Neural cell (in vitro differentiated cells): ENCODE measurements at regions not wholly inside any gene's neighbourhood (a gene's known extent, or its start where the extent isn't known, plus 50 kb on each side); places are given as distances from the start of the nearest gene placed in this dataset.

Experiments
- H2AFZ ChIP-seq: fragments of 200-600, 300-800 bp; sonication (generic), shearing (Covaris generic); 2 replicates; pipeline ENCODE4 v1.6.0; 2014; ENCODE audit warnings: low read depth, mild to moderate bottlenecking, antibody characterized with exemption, low read length, moderate library complexity
- H3F3A ChIP-seq: fragments of 200-600 bp; shearing (Covaris generic); 2 replicates; pipeline ENCODE4 v1.6.1; 2016; ENCODE audit warnings: mild to moderate bottlenecking, moderate library complexity, mixed read lengths, antibody characterized with exemption, low read length; ENCODE audit not compliant: insufficient read depth, poor library complexity, severe bottlenecking
- H3K27ac ChIP-seq: fragments of 200-600, 300-800 bp; sonication (generic), shearing (Covaris generic); 2 replicates; pipeline ENCODE4 v1.5.1; 2014; ENCODE audit warnings: mild to moderate bottlenecking, low read length, moderate library complexity
- H3K27me3 ChIP-seq: fragments of 300-800, 200-600 bp; sonication (generic), shearing (Covaris generic); 2 replicates; pipeline ENCODE4 v1.6.0; 2014; ENCODE audit warnings: mild to moderate bottlenecking, low read depth, low read length, moderate library complexity; ENCODE audit not compliant: insufficient read depth
- H3K36me3 ChIP-seq: fragments of 300-800, 200-600 bp; sonication (generic), shearing (Covaris generic); 2 replicates; pipeline ENCODE4 v1.5.1; 2014; ENCODE audit warnings: mild to moderate bottlenecking, antibody characterized with exemption, low read length, moderate library complexity; ENCODE audit not compliant: insufficient read depth
- H3K4me2 ChIP-seq: fragments of 300-800, 200-600 bp; sonication (generic), shearing (Covaris generic); 2 replicates; pipeline ENCODE4 v1.6.0; 2014; ENCODE audit warnings: mild to moderate bottlenecking, low read length
- H3K4me3 ChIP-seq: fragments of 300-800, 200-600 bp; sonication (generic), shearing (Covaris generic); 2 replicates; pipeline ENCODE4 v1.5.1; 2014; ENCODE audit warnings: mild to moderate bottlenecking, low read length, moderate library complexity
- H3K79me2 ChIP-seq: fragments of 200-600 bp; shearing (Covaris generic); replicated peaks from 2 replicates; pipeline ENCODE4 v1.6.0; 2014; ENCODE audit warnings: mild to moderate bottlenecking, low read length, moderate library complexity; ENCODE audit not compliant: insufficient read depth
- H3K9ac ChIP-seq: fragments of 300-800, 200-600 bp; sonication (generic), shearing (Covaris generic); 2 replicates; pipeline ENCODE4 v1.6.1; 2016; ENCODE audit warnings: mild to moderate bottlenecking, low read length, mixed read lengths
- H3K9me2 ChIP-seq: fragments of 200-600 bp; shearing (Covaris generic); 2 replicates; pipeline ENCODE4 v1.6.1; 2016; ENCODE audit warnings: mild to moderate bottlenecking, low read length, mixed read lengths; ENCODE audit not compliant: insufficient read depth
- H3K9me3 ChIP-seq: fragments of 200-600, 300-800 bp; sonication (generic), shearing (Covaris generic); 2 replicates; pipeline ENCODE4 v1.6.1; 2016; ENCODE audit warnings: mild to moderate bottlenecking, mixed run types, low read length, moderate library complexity, mixed read lengths
- H4K20me1 ChIP-seq: fragments of 200-600 bp; shearing (Covaris generic); 2 replicates; pipeline ENCODE4 v1.6.1; 2016; ENCODE audit warnings: mild to moderate bottlenecking, mixed run types; ENCODE audit not compliant: insufficient read depth
- EP300 ChIP-seq: fragments of 450-650 bp; conservative IDR thresholded peaks from 2 replicates; pipeline ENCODE4 v1.6.1; 2014; ENCODE audit warnings: antibody characterized with exemption, mild to moderate bottlenecking, moderate library complexity; ENCODE audit not compliant: poor library complexity, severe bottlenecking
- EZH2 ChIP-seq: fragments of 200-600, 300-800 bp; shearing (Covaris generic), sonication (generic); IDR thresholded peaks from 2 replicates; pipeline ENCODE4 v1.6.1; 2014; ENCODE audit warnings: antibody characterized with exemption, low read length, borderline replicate concordance, mild to moderate bottlenecking; ENCODE audit not compliant: insufficient read depth, poor library complexity, severe bottlenecking
- MXI1 ChIP-seq: fragments of 450-650 bp; conservative IDR thresholded peaks from 2 replicates; pipeline ENCODE4 v1.6.1; 2014; ENCODE audit warnings: antibody characterized with exemption, mild to moderate bottlenecking; ENCODE audit not compliant: poor library complexity, severe bottlenecking
- POLR2AphosphoS5 ChIP-seq: IDR thresholded peaks from 2 replicates; pipeline ENCODE4 v1.6.1; 2012
- RAD21 ChIP-seq: fragments of 450-650 bp; conservative IDR thresholded peaks from 2 replicates; pipeline ENCODE4 v1.6.1; 2014; ENCODE audit warnings: antibody characterized with exemption, mild to moderate bottlenecking, moderate library complexity
- SMC3 ChIP-seq: fragments of 450-650 bp; conservative IDR thresholded peaks from 2 replicates; pipeline ENCODE4 v1.6.1; 2014; ENCODE audit warnings: antibody characterized with exemption, mild to moderate bottlenecking, moderate library complexity; ENCODE audit not compliant: poor library complexity
- TAF1 ChIP-seq: IDR thresholded peaks from 2 replicates; pipeline ENCODE4 v1.6.1; 2012; ENCODE audit warnings: low read depth
- TF ChIP-seq, protein P1 (sequence below): fragments of 450-650 bp; IDR thresholded peaks from 2 replicates; pipeline ENCODE4 v1.5.1; 2014; ENCODE audit warnings: antibody characterized with exemption, mild to moderate bottlenecking, moderate library complexity; ENCODE audit not compliant: poor library complexity, severe bottlenecking
- TF ChIP-seq, protein P2 (sequence below): IDR thresholded peaks from 2 replicates; pipeline ENCODE4 v1.6.1; 2012; ENCODE audit warnings: borderline replicate concordance

GRCh38 chr2:181374781-181375675 lies 82.2 kb upstream of the ITGA4 start:
- Histone ChIP-seq H3K36me3 (no peaks in the 10 kb centered on the region), H2AFZ (no peak overlapping the region), H4K20me1 (no peaks in the 10 kb centered on the region), H3K27me3 (no peaks in the 10 kb centered on the region), H3K27ac (no peak overlapping the region), H3K9me3 (no peaks in the 10 kb centered on the region), H3K79me2 (no peaks in the 10 kb centered on the region), H3K4me2 (no peak overlapping the region), H3F3A (no peaks in the 10 kb centered on the region), H3K9ac (no peak overlapping the region), H3K4me3 (no peak overlapping the region), H3K9me2 (no peaks in the 10 kb centered on the region)
- TF ChIP-seq, protein P1, sequence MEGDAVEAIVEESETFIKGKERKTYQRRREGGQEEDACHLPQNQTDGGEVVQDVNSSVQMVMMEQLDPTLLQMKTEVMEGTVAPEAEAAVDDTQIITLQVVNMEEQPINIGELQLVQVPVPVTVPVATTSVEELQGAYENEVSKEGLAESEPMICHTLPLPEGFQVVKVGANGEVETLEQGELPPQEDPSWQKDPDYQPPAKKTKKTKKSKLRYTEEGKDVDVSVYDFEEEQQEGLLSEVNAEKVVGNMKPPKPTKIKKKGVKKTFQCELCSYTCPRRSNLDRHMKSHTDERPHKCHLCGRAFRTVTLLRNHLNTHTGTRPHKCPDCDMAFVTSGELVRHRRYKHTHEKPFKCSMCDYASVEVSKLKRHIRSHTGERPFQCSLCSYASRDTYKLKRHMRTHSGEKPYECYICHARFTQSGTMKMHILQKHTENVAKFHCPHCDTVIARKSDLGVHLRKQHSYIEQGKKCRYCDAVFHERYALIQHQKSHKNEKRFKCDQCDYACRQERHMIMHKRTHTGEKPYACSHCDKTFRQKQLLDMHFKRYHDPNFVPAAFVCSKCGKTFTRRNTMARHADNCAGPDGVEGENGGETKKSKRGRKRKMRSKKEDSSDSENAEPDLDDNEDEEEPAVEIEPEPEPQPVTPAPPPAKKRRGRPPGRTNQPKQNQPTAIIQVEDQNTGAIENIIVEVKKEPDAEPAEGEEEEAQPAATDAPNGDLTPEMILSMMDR: no peak

DNA sequence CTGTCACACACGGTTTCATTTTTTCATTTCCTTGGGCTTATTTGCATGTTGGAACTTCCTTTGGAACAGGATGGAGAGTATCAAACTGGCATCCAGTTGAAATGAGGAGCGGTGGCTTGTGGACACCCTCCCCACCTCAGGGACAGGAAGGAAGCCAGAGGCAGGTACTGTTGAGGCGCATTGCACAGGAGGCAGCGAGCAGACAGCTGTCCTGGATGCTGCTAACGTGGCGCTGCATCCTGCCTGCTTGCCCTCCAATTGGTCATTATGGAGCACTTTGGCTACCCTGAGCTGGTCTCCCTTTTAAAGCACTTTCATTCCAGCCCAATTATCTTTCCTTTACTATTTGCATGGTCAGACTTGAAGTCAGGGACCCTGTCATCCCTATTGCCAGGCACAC lies 80.7 kb upstream of the ITGA4 start:
- Histone ChIP-seq H3K27me3 (no peaks in the 10 kb centered on the region), H3K4me3 (no peak overlapping the region), H3K27ac (no peak overlapping the region), H3K9me3 (no peaks in the 10 kb centered on the region), H3K9me2 (no peaks in the 10 kb centered on the region), H3F3A (no peaks in the 10 kb centered on the region), H3K4me2 (no peak overlapping the region), H4K20me1 (no peaks in the 10 kb centered on the region), H3K79me2 (no peaks in the 10 kb centered on the region), H2AFZ (no peak overlapping the region), H3K36me3 (no peaks in the 10 kb centered on the region), H3K9ac (no peak overlapping the region)
- TF ChIP-seq, protein P1: no peak
- TF ChIP-seq, protein P2, sequence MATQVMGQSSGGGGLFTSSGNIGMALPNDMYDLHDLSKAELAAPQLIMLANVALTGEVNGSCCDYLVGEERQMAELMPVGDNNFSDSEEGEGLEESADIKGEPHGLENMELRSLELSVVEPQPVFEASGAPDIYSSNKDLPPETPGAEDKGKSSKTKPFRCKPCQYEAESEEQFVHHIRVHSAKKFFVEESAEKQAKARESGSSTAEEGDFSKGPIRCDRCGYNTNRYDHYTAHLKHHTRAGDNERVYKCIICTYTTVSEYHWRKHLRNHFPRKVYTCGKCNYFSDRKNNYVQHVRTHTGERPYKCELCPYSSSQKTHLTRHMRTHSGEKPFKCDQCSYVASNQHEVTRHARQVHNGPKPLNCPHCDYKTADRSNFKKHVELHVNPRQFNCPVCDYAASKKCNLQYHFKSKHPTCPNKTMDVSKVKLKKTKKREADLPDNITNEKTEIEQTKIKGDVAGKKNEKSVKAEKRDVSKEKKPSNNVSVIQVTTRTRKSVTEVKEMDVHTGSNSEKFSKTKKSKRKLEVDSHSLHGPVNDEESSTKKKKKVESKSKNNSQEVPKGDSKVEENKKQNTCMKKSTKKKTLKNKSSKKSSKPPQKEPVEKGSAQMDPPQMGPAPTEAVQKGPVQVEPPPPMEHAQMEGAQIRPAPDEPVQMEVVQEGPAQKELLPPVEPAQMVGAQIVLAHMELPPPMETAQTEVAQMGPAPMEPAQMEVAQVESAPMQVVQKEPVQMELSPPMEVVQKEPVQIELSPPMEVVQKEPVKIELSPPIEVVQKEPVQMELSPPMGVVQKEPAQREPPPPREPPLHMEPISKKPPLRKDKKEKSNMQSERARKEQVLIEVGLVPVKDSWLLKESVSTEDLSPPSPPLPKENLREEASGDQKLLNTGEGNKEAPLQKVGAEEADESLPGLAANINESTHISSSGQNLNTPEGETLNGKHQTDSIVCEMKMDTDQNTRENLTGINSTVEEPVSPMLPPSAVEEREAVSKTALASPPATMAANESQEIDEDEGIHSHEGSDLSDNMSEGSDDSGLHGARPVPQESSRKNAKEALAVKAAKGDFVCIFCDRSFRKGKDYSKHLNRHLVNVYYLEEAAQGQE: no peak
- TF ChIP-seq EP300: no peak
- no peak for TF ChIP-seq SMC3
- TF ChIP-seq MXI1: no peak
- TF ChIP-seq TAF1: no peak
- TF ChIP-seq RAD21: no peak
- TF ChIP-seq EZH2: no peak
- no peak for TF ChIP-seq POLR2AphosphoS5
